H1 (cell line): ENCODE measurements at regions not wholly inside any gene's neighbourhood (a gene's known extent, or its start where the extent isn't known, plus 50 kb on each side); places are given as distances from the start of the nearest gene placed in this dataset.

Experiments used
- CTCF ChIA-PET: fragments of 300-600 bp; sonication (Branson Sonifier 250); formaldehyde crosslinking; loops from one replicate; lab custom pipeline; 2021; ENCODE audit not compliant: partially characterized antibody; lab: Charles Lee
- POLR2A ChIA-PET: fragments of 300-600 bp; sonication (Branson Sonifier 250); formaldehyde crosslinking; loops from one replicate; lab custom pipeline; 2021; ENCODE audit warnings: inconsistent platforms; ENCODE audit not compliant: partially characterized antibody; lab: Charles Lee
- DNase-seq, 2 experiments: peaks; one replicate each; pipeline versions ENCODE4 v3.0.0 to v3.0.0-alpha.2; 2010 to 2022; ENCODE audit warnings: low spot score in 2 of 2, low read depth in 1 of 2, mixed read lengths in 1 of 2
- FAIRE-seq: peaks from 2 replicates; lab custom pipeline; 2011; peaks lifted over from hg19 to GRCh38; lab: Jason Lieb, UNC
- H2AFZ ChIP-seq: 2 replicates; pipeline ENCODE4 v1.8.1; 2012; ENCODE audit warnings: low read length, inconsistent platforms
- H2AK5ac ChIP-seq: 2 replicates; pipeline ENCODE4 v1.6.1; 2013; ENCODE audit warnings: low read depth, low read length
- H2BK120ac ChIP-seq: replicated peaks from 2 replicates; pipeline ENCODE3; 2013; ENCODE audit warnings: low read depth, low read length, inconsistent platforms
- H2BK12ac ChIP-seq: 2 replicates; pipeline ENCODE4 v1.6.1; 2013; ENCODE audit warnings: low read depth, low read length
- H2BK15ac ChIP-seq: 2 replicates; pipeline ENCODE4 v1.6.1; 2013; ENCODE audit warnings: low read length
- H2BK20ac ChIP-seq: 2 replicates; pipeline ENCODE4 v1.6.1; 2013; ENCODE audit warnings: low read length
- H2BK5ac ChIP-seq: 2 replicates; pipeline ENCODE4 v1.6.1; 2013; ENCODE audit warnings: low read depth, low read length
- H3K14ac ChIP-seq: 2 replicates; pipeline ENCODE4 v1.6.1; 2013; ENCODE audit warnings: inconsistent platforms; ENCODE audit not compliant: insufficient read length
- H3K18ac ChIP-seq: 2 replicates; pipeline ENCODE4 v1.6.1; 2013; ENCODE audit warnings: low read length; ENCODE audit errors: extremely low read depth
- H3K23ac ChIP-seq: 2 replicates; pipeline ENCODE4 v1.6.1; 2013; ENCODE audit warnings: inconsistent platforms; ENCODE audit not compliant: insufficient read length
- H3K23me2 ChIP-seq: 2 replicates; pipeline ENCODE4 v1.6.1; 2013; ENCODE audit warnings: low read depth, low read length
- H3K27ac ChIP-seq: 2 replicates; pipeline ENCODE4 v1.6.1; 2011; ENCODE audit warnings: low read depth, low read length, inconsistent platforms
- H3K27me3 ChIP-seq, 4 experiments: replicated peaks in 1 of 4; 1 replicate in 1 of 4; 2 replicates in 3 of 4; pipeline versions ENCODE4 v1.6.1 to v1.8.1; 2011 to 2013; ENCODE audit warnings: low read length in 3 of 4, mild to moderate bottlenecking in 3 of 4, inconsistent platforms in 2 of 4, mixed read lengths in 2 of 4, moderate library complexity in 1 of 4; ENCODE audit not compliant: control insufficient read depth in 3 of 4, insufficient read depth in 3 of 4; ENCODE audit errors: extremely low read depth in 1 of 4
- H3K36me3 ChIP-seq, 4 experiments: 2 replicates each; pipeline versions ENCODE4 v1.6.1 to v1.8.1; 2011 to 2013; ENCODE audit warnings: mild to moderate bottlenecking in 4 of 4, low read length in 3 of 4, moderate library complexity in 2 of 4, control low read depth in 1 of 4, inconsistent platforms in 1 of 4; ENCODE audit not compliant: insufficient read depth in 4 of 4, control insufficient read depth in 2 of 4
- H3K4ac ChIP-seq: replicated peaks from 2 replicates; pipeline ENCODE3; 2013; ENCODE audit warnings: low read length, low read depth, mixed read lengths, inconsistent platforms; ENCODE audit not compliant: insufficient read length
- H3K4me1 ChIP-seq, 4 experiments: replicated peaks in 1 of 4; 1 replicate in 1 of 4; 2 replicates in 3 of 4; pipeline versions ENCODE4 v1.6.1 to v1.8.1; 2011 to 2013; ENCODE audit warnings: low read length in 3 of 4, inconsistent platforms in 2 of 4, mixed read lengths in 1 of 4; ENCODE audit not compliant: insufficient read depth in 4 of 4, control insufficient read depth in 3 of 4
- H3K4me2 ChIP-seq, 2 experiments: 2 replicates each; pipeline versions ENCODE4 v1.6.1 to v1.8.1; 2011 to 2013; ENCODE audit warnings: low read depth in 2 of 2, low read length in 2 of 2, control low read depth in 1 of 2, inconsistent platforms in 1 of 2, mild to moderate bottlenecking in 1 of 2; ENCODE audit not compliant: insufficient read depth in 1 of 2
- H3K4me3 ChIP-seq, 4 experiments: fragments of 200-600, 300-600 bp in 1 of 4; sonication (generic), shearing (Covaris generic), sonication (Bioruptor Twin) in 1 of 4; 2 replicates each; pipeline versions ENCODE4 v1.5.1 to v1.8.1; 2011 to 2016; ENCODE audit warnings: low read length in 4 of 4, low read depth in 3 of 4, control low read depth in 2 of 4, inconsistent platforms in 2 of 4, mild to moderate bottlenecking in 2 of 4, mixed read lengths in 1 of 4, moderate library complexity in 1 of 4; ENCODE audit not compliant: insufficient read depth in 2 of 4; ENCODE audit errors: extremely low read depth in 1 of 4
- H3K56ac ChIP-seq: replicated peaks from 2 replicates; pipeline ENCODE3; 2013; ENCODE audit warnings: low read depth, mild to moderate bottlenecking, mixed read lengths, low read length, inconsistent platforms; ENCODE audit not compliant: insufficient read length
- H3K79me1 ChIP-seq: 2 replicates; pipeline ENCODE4 v1.6.1; 2013; ENCODE audit warnings: low read depth, low read length, control low read depth
- H3K79me2 ChIP-seq, 2 experiments: 2 replicates each; pipeline versions ENCODE4 v1.6.1 to v1.8.1; 2012 to 2013; ENCODE audit warnings: low read length in 2 of 2, mild to moderate bottlenecking in 2 of 2, inconsistent platforms in 1 of 2; ENCODE audit not compliant: insufficient read depth in 2 of 2, control insufficient read depth in 1 of 2
- H3K9ac ChIP-seq, 4 experiments: replicated peaks in 1 of 4; 1 replicate in 1 of 4; 2 replicates in 3 of 4; pipeline versions ENCODE4 v1.6.1 to v1.8.1; 2011 to 2013; ENCODE audit warnings: low read depth in 3 of 4, low read length in 3 of 4, control low read depth in 2 of 4, mild to moderate bottlenecking in 2 of 4, moderate library complexity in 2 of 4, inconsistent platforms in 1 of 4; ENCODE audit errors: extremely low read depth in 1 of 4
- H3K9me3 ChIP-seq, 2 experiments: 2 replicates each; pipeline versions ENCODE4 v1.6.1 to v1.8.1; 2012 to 2013; ENCODE audit warnings: mild to moderate bottlenecking in 2 of 2, moderate library complexity in 2 of 2, control low read depth in 1 of 2, inconsistent platforms in 1 of 2, low read depth in 1 of 2, low read length in 1 of 2, mixed read lengths in 1 of 2; ENCODE audit not compliant: insufficient read depth in 2 of 2
- H4K20me1 ChIP-seq, 2 experiments: replicated peaks in 1 of 2; 2 replicates each; pipeline versions ENCODE3 to v1.8.1; 2011 to 2013; ENCODE audit warnings: inconsistent platforms in 2 of 2, low read length in 2 of 2, mild to moderate bottlenecking in 1 of 2; ENCODE audit not compliant: insufficient read depth in 2 of 2, control insufficient read depth in 1 of 2
- H4K5ac ChIP-seq: 2 replicates; pipeline ENCODE4 v1.6.1; 2013; ENCODE audit warnings: low read length, low read depth, mixed read lengths, inconsistent platforms; ENCODE audit not compliant: insufficient read length
- H4K8ac ChIP-seq: 2 replicates; pipeline ENCODE4 v1.8.0; 2013; ENCODE audit warnings: mild to moderate bottlenecking, moderate library complexity, low read length, inconsistent platforms; ENCODE audit not compliant: insufficient read depth; ENCODE audit errors: extremely low read depth
- H4K91ac ChIP-seq: replicated peaks from 2 replicates; pipeline ENCODE3; 2013; ENCODE audit warnings: low read length, mixed read lengths, inconsistent platforms; ENCODE audit not compliant: insufficient read length
- ATF3 ChIP-seq: IDR thresholded peaks from 2 replicates; pipeline ENCODE4 v1.6.1; 2011; ENCODE audit warnings: low read depth, mild to moderate bottlenecking, low read length; ENCODE audit not compliant: insufficient read depth
- CBX8 ChIP-seq: fragments of 300-800, 300-1000 bp; sonication (generic); IDR thresholded peaks from 2 replicates; pipeline ENCODE4 v1.7.1; 2016; ENCODE audit warnings: low read depth, low read length, borderline replicate concordance
- CEBPB ChIP-seq: IDR thresholded peaks from 2 replicates; pipeline ENCODE4 v1.6.1; 2012; ENCODE audit warnings: low read depth, low read length
- EZH2 ChIP-seq: fragments of 200-600 bp; sonication (generic); IDR thresholded peaks from 2 replicates; pipeline ENCODE4 v1.7.1; 2012; ENCODE audit warnings: low read depth, mild to moderate bottlenecking, moderate library complexity, low read length, inconsistent platforms; ENCODE audit not compliant: severe bottlenecking
- FOSL1 ChIP-seq: IDR thresholded peaks from 2 replicates; pipeline ENCODE4 v1.6.1; 2011; ENCODE audit warnings: mild to moderate bottlenecking, low read depth, low read length, moderate library complexity; ENCODE audit not compliant: insufficient read depth
- KDM1A ChIP-seq: fragments of 200-600, 300-600 bp; sonication (generic); IDR thresholded peaks from 2 replicates; pipeline ENCODE4 v1.7.1; 2016; ENCODE audit warnings: mild to moderate bottlenecking, low read length, borderline replicate concordance
- KDM4A ChIP-seq: IDR thresholded peaks from one replicate; pipeline ENCODE4 v1.7.1; 2012; ENCODE audit warnings: low read depth, mild to moderate bottlenecking, moderate library complexity, low read length, inconsistent platforms; ENCODE audit not compliant: severe bottlenecking
- SAP30 ChIP-seq: fragments of 300-600 bp; sonication (generic); IDR thresholded peaks from 2 replicates; pipeline ENCODE4 v1.7.1; 2012; ENCODE audit warnings: low read length, moderate library complexity, mild to moderate bottlenecking, inconsistent platforms; ENCODE audit not compliant: insufficient read depth, insufficient replicate concordance
- TAF1 ChIP-seq: IDR thresholded peaks from 2 replicates; pipeline ENCODE4 v1.6.1; 2011; ENCODE audit warnings: mild to moderate bottlenecking, low read depth, low read length
- WGBS, 2 experiments: shearing (Covaris generic) in 1 of 2; methylation state at CpG; one replicate each; pipeline versions ENCODE4 v1.1.6 to v1.1.7; 2013 to 2015; ENCODE audit warnings: low lambda C conversion rate in 2 of 2, mixed read lengths in 2 of 2, inconsistent platforms in 1 of 2, low coverage in 1 of 2, missing lambda C conversion rate in 1 of 2; ENCODE audit not compliant: insufficient replicate concordance in 2 of 2, insufficient coverage in 1 of 2, insufficient read length in 1 of 2; ENCODE audit errors: extremely low coverage in 1 of 2, missing lambda C conversion rate in 1 of 2; 5-methylcytosine and 5-hydroxymethylcytosine counted together

GRCh38 chr7:84697506-84697905 lies 489.4 kb downstream of the SEMA3D start (continued):
- no peak for TF ChIP-seq FOSL1

- H3K18ac ChIP-seq, result no peak overlapping the region
- H2AFZ ChIP-seq, result no peak overlapping the region
- no peak overlapping the region for H2BK15ac ChIP-seq
- WGBS, 2 experiments, result 97% methylated on average over 1 of the region's 1 CpG; no CpG with 5 or more reads in 1 of the 2 experiments
- H3K23me2 ChIP-seq, result no peaks in the 10 kb centered on the region
- no peak overlapping the region for H3K56ac ChIP-seq
- no peak for FAIRE-seq
- H3K9ac ChIP-seq, result no peak overlapping the region
- no peak overlapping the region for H3K4me3 ChIP-seq
- no peaks in the 10 kb centered on the region for H3K27me3 ChIP-seq
- no peak overlapping the region for H3K23ac ChIP-seq
- DNase-seq, result no peak
- no peak overlapping the region for H3K14ac ChIP-seq
- no peaks in the 10 kb centered on the region for H3K4me1 ChIP-seq
- H4K5ac ChIP-seq, result no peak overlapping the region
- no peak overlapping the region for H3K4me2 ChIP-seq
- H2BK5ac ChIP-seq, result no peak overlapping the region
- no peaks in the 10 kb centered on the region for H4K20me1 ChIP-seq
- H3K4ac ChIP-seq, result no peak overlapping the region
- no peak overlapping the region for H4K8ac ChIP-seq
- no peaks in the 10 kb centered on the region for H3K79me2 ChIP-seq
- no peaks in the 10 kb centered on the region for H3K36me3 ChIP-seq
- ChIA-PET CTCF (no interaction called here), POLR2A (no interaction called here)
- no peak overlapping the region for H4K91ac ChIP-seq
- H2BK120ac ChIP-seq, result no peak overlapping the region
- no peaks in the 10 kb centered on the region for H3K9me3 ChIP-seq
- TF ChIP-seq CBX8, result no peak
- TF ChIP-seq CEBPB, result no peak
- TF ChIP-seq KDM4A, result no peak
- TF ChIP-seq EZH2, result no peak
- TF ChIP-seq KDM1A, result no peak
- no peak for TF ChIP-seq TAF1
- TF ChIP-seq SAP30, result no peak
- no peak for TF ChIP-seq ATF3
- H3K27ac ChIP-seq, result no peak overlapping the region
- H2BK12ac ChIP-seq, result no peak overlapping the region
- no peak overlapping the region for H2BK20ac ChIP-seq
- no peak overlapping the region for H2AK5ac ChIP-seq
- no peaks in the 10 kb centered on the region for H3K79me1 ChIP-seq
These were observed 493.4 kb downstream of the SEMA3D start for GRCh38 chr7:84693483-84693882.
